Natural killer cell (primary cell): ENCODE measurements at regions not wholly inside any gene's neighbourhood (a gene's known extent, or its start where the extent isn't known, plus 50 kb on each side); places are given as distances from the start of the nearest gene placed in this dataset.
"Not testable (repeated sequence)": the region's sequence is repeated elsewhere in the genome, so short reads cannot be mapped to it uniquely, and the experiment has no call there.

Experiments
- ATAC-seq, 3 donors: fragments of 150-1000 bp in 2 of 3; fragments of 200-7000 bp in 1 of 3; cut with Tn5 transposase; 1 replicate in 1 of 3; 2 replicates in 2 of 3; pipeline ENCODE4 v1.10.0; 2021; ENCODE audit warnings: mild to moderate bottlenecking in 2 of 3, moderate library complexity in 2 of 3
- DNase-seq, 2 donors: peaks; one replicate each; pipeline versions ENCODE4 v3.0.0 to v3.0.0-alpha.2; 2013 to 2021; ENCODE audit warnings: mixed read lengths in 1 of 2
- H3K27ac ChIP-seq: one replicate; pipeline ENCODE4 v1.5.1; 2013; ENCODE audit warnings: mild to moderate bottlenecking, low read length
- H3K27me3 ChIP-seq: one replicate; pipeline ENCODE4 v1.6.1; 2013; ENCODE audit warnings: low read length; ENCODE audit not compliant: control insufficient read depth, insufficient read depth
- H3K36me3 ChIP-seq: one replicate; pipeline ENCODE4 v1.6.1; 2013; ENCODE audit warnings: low read length; ENCODE audit not compliant: control insufficient read depth, insufficient read depth
- H3K4me1 ChIP-seq: one replicate; pipeline ENCODE4 v1.6.1; 2013; ENCODE audit warnings: low read length; ENCODE audit not compliant: control insufficient read depth, insufficient read depth
- H3K4me3 ChIP-seq: one replicate; pipeline ENCODE4 v1.5.1; 2013; ENCODE audit warnings: low read length
- H3K9me3 ChIP-seq: one replicate; pipeline ENCODE4 v1.6.1; 2013; ENCODE audit warnings: low read length; ENCODE audit not compliant: control insufficient read depth, insufficient read depth
- H3K27ac Mint-ChIP-seq, 2 donors: one replicate each; pipeline ENCODE4 v1.8.0; 2022; ENCODE audit warnings: mild to moderate bottlenecking in 2 of 2, mixed read lengths in 2 of 2, moderate library complexity in 1 of 2
- H3K27me3 Mint-ChIP-seq, 2 donors: one replicate each; pipeline ENCODE4 v1.8.0; 2022; ENCODE audit warnings: low read depth in 2 of 2, mixed read lengths in 2 of 2
- H3K36me3 Mint-ChIP-seq: one replicate; pipeline ENCODE4 v1.8.0; 2022; ENCODE audit warnings: mixed read lengths
- H3K4me1 Mint-ChIP-seq, 2 donors: one replicate each; pipeline ENCODE4 v1.8.0; 2022; ENCODE audit warnings: mixed read lengths in 2 of 2
- H3K4me3 Mint-ChIP-seq: one replicate; pipeline ENCODE4 v1.8.0; 2022; ENCODE audit warnings: mild to moderate bottlenecking, moderate library complexity, mixed read lengths
- H3K9me3 Mint-ChIP-seq, 2 donors: one replicate each; pipeline ENCODE4 v1.8.0; 2022; ENCODE audit warnings: mixed read lengths in 2 of 2
- WGBS: methylation state at CpG from one replicate; pipeline ENCODE4 v1.1.7; 2013; ENCODE audit warnings: missing lambda C conversion rate; ENCODE audit not compliant: insufficient coverage; 5-methylcytosine and 5-hydroxymethylcytosine counted together
- intact Hi-C: fragments of 100-400 bp; cut with micrococcal nuclease; formaldehyde crosslinking; loops from one replicate; pipeline ENCODE4 v1.14.2; 2022
- TF ChIP-seq, protein P1 (sequence below): fragments of 200-600 bp; IDR thresholded peaks from one replicate; pipeline ENCODE4 v1.8.0; 2022; ENCODE audit warnings: antibody characterized with exemption

DNA sequence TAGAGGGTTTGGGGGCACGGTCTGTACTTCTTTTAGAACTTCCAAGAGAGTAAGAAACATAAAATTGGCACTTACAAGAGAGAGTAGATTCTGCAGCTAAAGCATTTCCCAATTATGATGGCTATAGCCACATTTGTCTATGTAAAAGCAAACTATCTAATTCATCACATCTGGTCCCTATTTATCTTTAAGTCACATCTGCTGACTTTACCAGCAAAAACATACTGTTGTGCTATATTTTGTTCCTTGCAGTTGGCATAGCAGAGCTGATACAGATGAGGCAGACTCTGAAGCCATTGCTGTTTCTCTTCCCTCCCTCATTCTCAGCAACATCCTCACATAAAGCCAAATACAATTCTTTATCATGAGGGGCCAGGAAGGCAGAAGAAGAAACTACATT lies 1533.5 kb upstream of the RAG2 start:
- intact Hi-C loops, result no loop called here
- Histone ChIP-seq H3K36me3 (no peaks in the 10 kb centered on the region), H3K4me1 (no peaks in the 10 kb centered on the region), H3K27ac (no peak overlapping the region), H3K9me3 (no peaks in the 10 kb centered on the region), H3K27me3 (no peaks in the 10 kb centered on the region), H3K4me3 (no peak overlapping the region)
- no peaks in the 10 kb centered on the region for H3K27me3 Mint-ChIP-seq
- no peaks in the 10 kb centered on the region for H3K4me1 Mint-ChIP-seq
- H3K36me3 Mint-ChIP-seq, result no peaks in the 10 kb centered on the region
- WGBS, result no CpG with 5 or more reads among the region's 1 CpG
- DNase-seq (no peak), ATAC-seq (no peak)
- peaks cover 0 to 3% of the 10 kb centered on the region in 2 donors for H3K9me3 Mint-ChIP-seq
- TF ChIP-seq, protein P1, sequence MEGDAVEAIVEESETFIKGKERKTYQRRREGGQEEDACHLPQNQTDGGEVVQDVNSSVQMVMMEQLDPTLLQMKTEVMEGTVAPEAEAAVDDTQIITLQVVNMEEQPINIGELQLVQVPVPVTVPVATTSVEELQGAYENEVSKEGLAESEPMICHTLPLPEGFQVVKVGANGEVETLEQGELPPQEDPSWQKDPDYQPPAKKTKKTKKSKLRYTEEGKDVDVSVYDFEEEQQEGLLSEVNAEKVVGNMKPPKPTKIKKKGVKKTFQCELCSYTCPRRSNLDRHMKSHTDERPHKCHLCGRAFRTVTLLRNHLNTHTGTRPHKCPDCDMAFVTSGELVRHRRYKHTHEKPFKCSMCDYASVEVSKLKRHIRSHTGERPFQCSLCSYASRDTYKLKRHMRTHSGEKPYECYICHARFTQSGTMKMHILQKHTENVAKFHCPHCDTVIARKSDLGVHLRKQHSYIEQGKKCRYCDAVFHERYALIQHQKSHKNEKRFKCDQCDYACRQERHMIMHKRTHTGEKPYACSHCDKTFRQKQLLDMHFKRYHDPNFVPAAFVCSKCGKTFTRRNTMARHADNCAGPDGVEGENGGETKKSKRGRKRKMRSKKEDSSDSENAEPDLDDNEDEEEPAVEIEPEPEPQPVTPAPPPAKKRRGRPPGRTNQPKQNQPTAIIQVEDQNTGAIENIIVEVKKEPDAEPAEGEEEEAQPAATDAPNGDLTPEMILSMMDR, result no peak
- no peak overlapping the region for H3K4me3 Mint-ChIP-seq
- no peak overlapping the region for H3K27ac Mint-ChIP-seq

DNA sequence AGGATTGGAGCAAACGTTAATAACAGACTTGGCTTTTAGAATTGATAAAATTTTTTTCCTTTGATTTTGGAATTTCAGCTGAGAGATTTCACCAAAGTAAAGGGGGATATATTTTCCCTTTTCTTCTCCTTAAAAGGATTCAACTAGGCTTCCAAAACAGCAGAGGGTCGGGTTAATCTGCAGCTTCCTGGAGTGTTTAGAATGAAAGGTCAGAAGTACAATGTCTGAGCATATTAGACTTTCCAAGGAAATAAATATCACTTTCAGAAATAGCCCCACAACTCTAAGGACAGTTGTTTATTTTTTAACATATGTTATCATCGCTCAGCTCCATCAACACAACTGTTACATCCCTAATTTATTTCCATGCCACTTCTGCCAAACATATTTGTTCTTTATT lies 1532.9 kb upstream of the RAG2 start:
- Histone ChIP-seq H3K27me3 (no peaks in the 10 kb centered on the region), H3K4me1 (no peaks in the 10 kb centered on the region), H3K27ac (no peak overlapping the region), H3K4me3 (no peak overlapping the region), H3K9me3 (no peaks in the 10 kb centered on the region), H3K36me3 (no peaks in the 10 kb centered on the region)
- H3K9me3 Mint-ChIP-seq, result peaks cover 0 to 3% of the 10 kb centered on the region in 2 donors
- intact Hi-C loops, result no loop called here
- no peaks in the 10 kb centered on the region for H3K4me1 Mint-ChIP-seq
- H3K4me3 Mint-ChIP-seq, result no peak overlapping the region
- no peaks in the 10 kb centered on the region for H3K36me3 Mint-ChIP-seq
- 93% methylated on average over 1 of the region's 3 CpGs for WGBS
- H3K27me3 Mint-ChIP-seq, result no peaks in the 10 kb centered on the region
- DNase-seq (no peak), ATAC-seq (no peak)
- TF ChIP-seq, protein P1, result no peak
- H3K27ac Mint-ChIP-seq, result no peak overlapping the region

DNA sequence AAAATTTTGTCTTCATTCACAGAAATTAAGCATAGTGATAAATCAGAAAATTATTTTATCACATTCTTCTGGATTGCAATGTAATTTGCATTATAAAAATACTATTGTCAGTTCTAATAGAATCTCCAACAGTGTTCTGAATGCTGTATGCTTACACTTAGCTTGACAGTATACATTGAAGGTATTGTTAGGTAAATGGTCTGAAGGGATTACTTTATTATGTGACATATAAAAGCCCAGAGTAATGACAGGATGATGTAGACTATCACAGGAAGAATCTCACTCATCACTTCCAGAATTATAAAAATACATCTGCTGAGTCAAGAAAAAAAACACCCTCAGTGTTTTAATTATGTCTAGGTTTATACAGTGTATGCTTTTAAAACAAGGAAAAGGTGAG lies 1532.5 kb upstream of the RAG2 start:
- H3K36me3 ChIP-seq, result no peaks in the 10 kb centered on the region
- no peak overlapping the region for H3K27ac ChIP-seq
- no peaks in the 10 kb centered on the region for H3K4me1 Mint-ChIP-seq
- no peaks in the 10 kb centered on the region for H3K4me1 ChIP-seq
- H3K36me3 Mint-ChIP-seq, result no peaks in the 10 kb centered on the region
- no peak overlapping the region for H3K4me3 Mint-ChIP-seq
- DNase-seq (no peak), ATAC-seq (no peak)
- no peak overlapping the region for H3K27ac Mint-ChIP-seq
- H3K27me3 Mint-ChIP-seq, result no peaks in the 10 kb centered on the region
- TF ChIP-seq, protein P1, result no peak
- H3K9me3 Mint-ChIP-seq, result peaks cover 0 to 3% of the 10 kb centered on the region in 2 donors
- H3K27me3 ChIP-seq, result no peaks in the 10 kb centered on the region
- no peaks in the 10 kb centered on the region for H3K9me3 ChIP-seq
- intact Hi-C loops, result no loop called here
- H3K4me3 ChIP-seq, result no peak overlapping the region

DNA sequence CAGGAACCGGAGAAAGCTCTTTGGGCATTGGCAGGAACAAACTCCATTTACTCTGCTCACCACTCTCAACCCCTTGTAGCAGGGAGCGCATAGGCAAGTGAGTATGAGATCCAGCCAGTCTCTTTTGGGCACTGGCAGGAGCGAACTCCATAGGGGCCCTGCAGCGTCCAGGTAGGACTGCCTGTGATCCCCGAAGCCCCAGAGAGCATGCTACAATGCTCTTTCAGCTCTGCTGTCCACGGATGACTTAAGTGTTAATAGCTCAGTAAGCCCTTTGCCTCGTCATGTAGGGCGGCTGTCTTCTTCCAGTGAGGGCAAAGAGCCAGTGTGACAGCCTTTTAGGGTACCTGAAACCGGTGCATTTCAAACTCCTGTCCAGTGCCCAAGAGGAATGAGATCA lies 1525.6 kb upstream of the RAG2 start:
- no peaks in the 10 kb centered on the region for H3K36me3 ChIP-seq
- Mint-ChIP-seq H3K36me3 (no peaks in the 10 kb centered on the region), H3K4me3 (no peak overlapping the region), H3K9me3 (no peaks in the 10 kb centered on the region), H3K27ac (no peak overlapping the region), H3K4me1 (no peaks in the 10 kb centered on the region), H3K27me3 (peaks cover 0 to 2% of the 10 kb centered on the region in 2 donors)
- no peaks in the 10 kb centered on the region for H3K27me3 ChIP-seq
- ATAC-seq, result no peak
- 89% methylated on average over 9 of the region's 9 CpGs for WGBS
- TF ChIP-seq, protein P1, result no peak
- no peaks in the 10 kb centered on the region for H3K9me3 ChIP-seq
- DNase-seq, result no peak
- no peaks in the 10 kb centered on the region for H3K4me1 ChIP-seq
- intact Hi-C loops, result no loop called here
- no peak overlapping the region for H3K27ac ChIP-seq
- no peak overlapping the region for H3K4me3 ChIP-seq

DNA sequence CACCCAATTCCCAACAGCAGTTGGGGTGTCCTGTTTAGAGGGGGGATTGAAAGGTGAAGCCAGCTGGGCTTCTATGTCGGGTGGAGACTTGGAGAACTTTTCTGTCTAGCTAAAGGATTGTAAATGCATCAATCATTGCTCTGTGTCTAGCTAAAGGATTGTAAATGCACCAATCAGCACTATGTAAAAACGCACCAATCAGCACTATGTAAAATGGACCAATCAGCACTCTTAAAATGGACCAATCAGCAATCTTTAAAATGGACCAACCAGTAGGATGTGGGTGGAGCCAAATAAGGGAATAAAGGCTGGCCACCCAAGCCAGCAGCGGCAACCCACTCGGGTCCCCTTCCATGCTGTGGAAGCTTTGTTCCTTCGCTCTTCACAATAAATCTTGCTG lies 1518.6 kb upstream of the RAG2 start:
- H3K36me3 Mint-ChIP-seq, H3K27ac ChIP-seq, H3K4me3 Mint-ChIP-seq, H3K27me3 Mint-ChIP-seq, DNase-seq, H3K27me3 ChIP-seq, H3K4me1 ChIP-seq, H3K4me3 ChIP-seq, intact Hi-C loops, H3K4me1 Mint-ChIP-seq, H3K9me3 ChIP-seq, H3K36me3 ChIP-seq, ATAC-seq, H3K9me3 Mint-ChIP-seq, H3K27ac Mint-ChIP-seq: not testable (repeated sequence)
- WGBS, result 85% methylated on average over 5 of the region's 5 CpGs

DNA sequence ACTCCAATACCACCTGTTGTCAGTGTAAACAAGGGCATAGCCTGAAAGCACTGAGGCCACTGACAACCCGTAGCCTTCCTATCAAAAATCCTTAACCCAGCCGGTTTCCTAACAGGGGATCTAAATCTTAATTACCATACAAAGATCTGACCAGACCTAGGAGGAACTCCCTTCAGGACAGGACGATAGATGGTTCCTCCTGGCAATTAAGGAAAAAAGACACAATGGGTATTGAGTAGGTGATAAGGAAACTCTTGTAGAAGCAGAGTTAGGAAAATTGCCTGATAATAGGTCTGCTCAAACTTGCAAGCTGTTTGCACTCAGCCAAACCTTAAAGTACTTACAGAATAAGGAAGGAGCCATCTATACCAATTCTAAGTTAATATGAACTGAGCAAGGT lies 1517.3 kb upstream of the RAG2 start:
- H3K4me1 ChIP-seq, H3K36me3 ChIP-seq, ATAC-seq, H3K36me3 Mint-ChIP-seq, H3K27ac Mint-ChIP-seq, DNase-seq, intact Hi-C loops, H3K27ac ChIP-seq, H3K4me1 Mint-ChIP-seq, H3K27me3 Mint-ChIP-seq, H3K27me3 ChIP-seq, H3K9me3 Mint-ChIP-seq, H3K4me3 Mint-ChIP-seq, H3K4me3 ChIP-seq, H3K9me3 ChIP-seq: not testable (repeated sequence)
- 87% methylated on average over 3 of the region's 3 CpGs for WGBS
